ENCODE measurements at regions not wholly inside any gene's neighbourhood (a gene's known extent, or its start where the extent isn't known, plus 50 kb on each side); places are given as distances from the start of the nearest gene placed in this dataset.

DNA sequence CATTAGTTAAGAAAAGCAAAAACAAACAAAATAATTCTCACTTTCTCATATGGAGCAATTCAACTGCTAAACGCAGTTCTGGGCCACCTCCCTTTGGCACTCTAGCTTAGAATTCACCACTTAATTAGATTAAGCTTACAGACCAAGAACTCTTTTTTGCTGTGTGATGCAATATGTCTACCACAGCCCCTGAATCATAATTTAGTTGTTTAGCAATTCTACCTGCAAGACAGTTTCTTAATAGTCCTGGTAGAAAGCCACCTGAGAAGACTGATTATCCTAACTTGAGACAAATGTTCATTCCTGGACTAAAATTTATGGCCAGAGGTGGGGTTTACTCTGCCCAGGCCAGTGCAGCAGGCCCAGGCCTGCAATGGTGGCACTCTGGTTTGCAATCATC is 205.9 kb downstream of the HS3ST3A1 start:
- FAIRE-seq, result no peak
- Histone ChIP-seq H3K27ac (ENCODE audit: insufficient read depth, low read depth, low read length) (no peak overlapping the region), H2AFZ (ENCODE audit: low read depth, low read length) (no peak overlapping the region), H3K4me3 (replicated peaks in 1 of 3; ENCODE audit: insufficient read depth in 1 of 3, low read depth in 1 of 3, low read length in 3 of 3) (no peak overlapping the region), H3K9me3 (replicated peaks; ENCODE audit: control insufficient read depth, insufficient read depth, low read length) (peaks cover 12% of the 10 kb centered on the region), H3K9me1 (replicated peaks; ENCODE audit: control insufficient read depth, extremely low read depth, insufficient read depth, low read length) (no peaks in the 10 kb centered on the region), H3K4me2 (ENCODE audit: insufficient read depth, low read length) (no peak overlapping the region), H3K79me2 (ENCODE audit: control insufficient read depth, insufficient read depth, low read length) (no peaks in the 10 kb centered on the region), H3K4me1 (ENCODE audit: control insufficient read depth, extremely low read depth, insufficient read depth, low read length) (no peaks in the 10 kb centered on the region), H3K9ac (replicated peaks; ENCODE audit: extremely low read depth, insufficient read depth, low read length) (no peak overlapping the region), H3K36me3 (ENCODE audit: control insufficient read depth in 2 of 2, extremely low read depth in 1 of 2, insufficient read depth in 2 of 2, low read length in 2 of 2) (no peaks in the 10 kb centered on the region), H4K20me1 (replicated peaks; ENCODE audit: control insufficient read depth, extremely low read depth, insufficient read depth, low read length) (no peaks in the 10 kb centered on the region), H3K27me3 (ENCODE audit: control insufficient read depth in 2 of 2, insufficient read depth in 2 of 2, low read length in 2 of 2) (no peaks in the 10 kb centered on the region)
- dilution Hi-C loops (cut with MboI; ENCODE audit: extremely low pct_ligation_motif_present, low sequenced_read_pairs) (no loop called here), intact Hi-C loops (cut with micrococcal nuclease) (no loop called here)
- POLR2A ChIA-PET, result no interaction called here
- CTCF ChIA-PET, result no interaction called here
- no peak for DNase-seq (ENCODE audit: low read depth, low spot score)
- no TSS peak for BruUV-seq (replicated peaks)
- TF ChIP-seq EZH2 (IDR thresholded peaks at IDR 0.05; ENCODE audit: borderline replicate concordance, low read depth, low read length, severe bottlenecking) (no peak), POLR2A (IDR thresholded peaks at IDR 0.05; ENCODE audit: low read depth, low read length) (no peak), POLR2AphosphoS5 (IDR thresholded peaks at IDR 0.05; ENCODE audit: insufficient read depth, low read depth, low read length) (no peak), FOS (IDR thresholded peaks at IDR 0.05; ENCODE audit: borderline replicate concordance, insufficient read depth, low read length) (no peak), GATA2 (IDR thresholded peaks at IDR 0.05; ENCODE audit: insufficient read depth, insufficient read length, low read depth, low read length) (no peak), JUN (IDR thresholded peaks at IDR 0.05; ENCODE audit: borderline replicate concordance, insufficient read depth, insufficient read length, low read depth) (no peak), MYC (IDR thresholded peaks at IDR 0.05; ENCODE audit: low read depth, low read length) (no peak)
- TF ChIP-seq, protein P1, sequence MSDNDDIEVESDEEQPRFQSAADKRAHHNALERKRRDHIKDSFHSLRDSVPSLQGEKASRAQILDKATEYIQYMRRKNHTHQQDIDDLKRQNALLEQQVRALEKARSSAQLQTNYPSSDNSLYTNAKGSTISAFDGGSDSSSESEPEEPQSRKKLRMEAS (IDR thresholded peaks at IDR 0.05; ENCODE audit: insufficient read depth, insufficient read length), result no peak
- TF ChIP-seq, protein P2, sequence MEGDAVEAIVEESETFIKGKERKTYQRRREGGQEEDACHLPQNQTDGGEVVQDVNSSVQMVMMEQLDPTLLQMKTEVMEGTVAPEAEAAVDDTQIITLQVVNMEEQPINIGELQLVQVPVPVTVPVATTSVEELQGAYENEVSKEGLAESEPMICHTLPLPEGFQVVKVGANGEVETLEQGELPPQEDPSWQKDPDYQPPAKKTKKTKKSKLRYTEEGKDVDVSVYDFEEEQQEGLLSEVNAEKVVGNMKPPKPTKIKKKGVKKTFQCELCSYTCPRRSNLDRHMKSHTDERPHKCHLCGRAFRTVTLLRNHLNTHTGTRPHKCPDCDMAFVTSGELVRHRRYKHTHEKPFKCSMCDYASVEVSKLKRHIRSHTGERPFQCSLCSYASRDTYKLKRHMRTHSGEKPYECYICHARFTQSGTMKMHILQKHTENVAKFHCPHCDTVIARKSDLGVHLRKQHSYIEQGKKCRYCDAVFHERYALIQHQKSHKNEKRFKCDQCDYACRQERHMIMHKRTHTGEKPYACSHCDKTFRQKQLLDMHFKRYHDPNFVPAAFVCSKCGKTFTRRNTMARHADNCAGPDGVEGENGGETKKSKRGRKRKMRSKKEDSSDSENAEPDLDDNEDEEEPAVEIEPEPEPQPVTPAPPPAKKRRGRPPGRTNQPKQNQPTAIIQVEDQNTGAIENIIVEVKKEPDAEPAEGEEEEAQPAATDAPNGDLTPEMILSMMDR (IDR thresholded peaks at IDR 0.05; ENCODE audit: extremely low read depth in 1 of 2, insufficient read depth in 1 of 2, low read depth in 1 of 2, low read length in 2 of 2), result no peak

Measured in endothelial cell of umbilical vein (primary cell).